ENCODE measurements at regions not wholly inside any gene's neighbourhood (a gene's known extent, or its start where the extent isn't known, plus 50 kb on each side); places are given as distances from the start of the nearest gene placed in this dataset.

DNA sequence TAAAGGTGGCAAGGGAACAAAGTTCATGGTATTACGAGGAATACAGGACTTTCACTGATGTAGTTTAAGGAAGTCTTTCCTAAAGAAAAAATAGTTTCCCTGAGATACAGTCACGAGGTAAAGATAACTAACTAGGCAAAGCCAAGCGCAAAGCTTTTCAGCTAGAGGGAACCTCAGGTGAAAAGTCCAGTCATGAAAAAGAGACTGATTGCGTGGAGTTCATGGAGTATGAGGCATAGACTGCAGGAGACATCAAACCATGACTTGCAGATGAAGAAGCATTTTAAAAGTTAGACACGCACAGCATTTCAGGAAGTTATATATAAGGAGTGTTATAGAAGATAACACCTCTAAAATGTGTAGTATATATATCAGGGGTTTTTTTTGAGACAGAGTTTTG, 205.6 kb upstream of the ZNF184 start:
- Histone ChIP-seq H3K27me3 (ENCODE audit: control insufficient read depth, insufficient read depth, low read length) (no peaks in the 10 kb centered on the region), H3K4me3 (replicated peaks in 1 of 4; ENCODE audit: control extremely low read depth in 1 of 4, insufficient read depth in 1 of 4, low read depth in 3 of 4, low read length in 4 of 4) (no peak overlapping the region), H2AFZ (ENCODE audit: low read length) (no peak overlapping the region), H3K9me3 (ENCODE audit: control insufficient read depth, insufficient read depth, low read depth, low read length) (no peaks in the 10 kb centered on the region), H4K20me1 (ENCODE audit: control insufficient read depth, extremely low read depth, insufficient read depth, low read length) (no peaks in the 10 kb centered on the region), H3K27ac (ENCODE audit: insufficient read depth, low read length) (no peak overlapping the region), H3K4me1 (ENCODE audit: control insufficient read depth, extremely low read depth, insufficient read depth, low read length) (no peaks in the 10 kb centered on the region), H3K9ac (ENCODE audit: insufficient read depth, low read length) (no peak overlapping the region), H3K36me3 (ENCODE audit: control insufficient read depth, insufficient read depth, low read length) (no peaks in the 10 kb centered on the region), H3K79me2 (ENCODE audit: control insufficient read depth, insufficient read depth, low read length) (no peaks in the 10 kb centered on the region), H3K4me2 (ENCODE audit: extremely low read depth, insufficient read depth, low read length) (no peak overlapping the region)
- DNase-seq (ENCODE audit: low read depth in 2 of 2), result no peak
- TF ChIP-seq, protein P1, sequence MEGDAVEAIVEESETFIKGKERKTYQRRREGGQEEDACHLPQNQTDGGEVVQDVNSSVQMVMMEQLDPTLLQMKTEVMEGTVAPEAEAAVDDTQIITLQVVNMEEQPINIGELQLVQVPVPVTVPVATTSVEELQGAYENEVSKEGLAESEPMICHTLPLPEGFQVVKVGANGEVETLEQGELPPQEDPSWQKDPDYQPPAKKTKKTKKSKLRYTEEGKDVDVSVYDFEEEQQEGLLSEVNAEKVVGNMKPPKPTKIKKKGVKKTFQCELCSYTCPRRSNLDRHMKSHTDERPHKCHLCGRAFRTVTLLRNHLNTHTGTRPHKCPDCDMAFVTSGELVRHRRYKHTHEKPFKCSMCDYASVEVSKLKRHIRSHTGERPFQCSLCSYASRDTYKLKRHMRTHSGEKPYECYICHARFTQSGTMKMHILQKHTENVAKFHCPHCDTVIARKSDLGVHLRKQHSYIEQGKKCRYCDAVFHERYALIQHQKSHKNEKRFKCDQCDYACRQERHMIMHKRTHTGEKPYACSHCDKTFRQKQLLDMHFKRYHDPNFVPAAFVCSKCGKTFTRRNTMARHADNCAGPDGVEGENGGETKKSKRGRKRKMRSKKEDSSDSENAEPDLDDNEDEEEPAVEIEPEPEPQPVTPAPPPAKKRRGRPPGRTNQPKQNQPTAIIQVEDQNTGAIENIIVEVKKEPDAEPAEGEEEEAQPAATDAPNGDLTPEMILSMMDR (conservative IDR thresholded peaks at IDR 0.05 in 1 of 2, IDR thresholded peaks at IDR 0.05 in 1 of 2; ENCODE audit: low read depth in 1 of 2, low read length in 2 of 2), result no peak
- no peak for TF ChIP-seq EZH2 (IDR thresholded peaks at IDR 0.05; ENCODE audit: low read length, missing control alignments)

DNA sequence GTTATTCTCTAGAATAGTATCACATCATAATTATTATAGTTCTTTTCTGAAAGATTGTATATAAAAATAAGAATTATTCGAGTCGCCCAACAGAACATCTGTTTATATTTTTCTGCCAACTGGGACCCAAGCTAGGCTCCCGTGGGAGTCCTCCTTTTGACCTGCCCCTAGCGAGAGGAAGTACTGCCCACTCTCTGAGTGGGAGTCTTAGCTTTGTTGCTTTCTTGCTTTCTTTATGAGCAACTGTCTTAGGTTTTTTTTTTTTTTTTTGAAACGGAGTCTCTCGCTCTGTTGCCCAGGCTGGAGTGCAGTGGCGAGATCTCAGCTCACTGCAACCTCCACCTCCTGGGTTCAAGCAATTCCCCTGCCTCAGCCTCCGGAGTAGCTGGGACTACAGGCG, 202.0 kb upstream of the ZNF184 start:
- Histone ChIP-seq H3K36me3 (ENCODE audit: control insufficient read depth, insufficient read depth, low read length) (no peaks in the 10 kb centered on the region), H2AFZ (ENCODE audit: low read length) (no peak overlapping the region), H3K27me3 (ENCODE audit: control insufficient read depth, insufficient read depth, low read length) (no peaks in the 10 kb centered on the region), H3K4me2 (ENCODE audit: extremely low read depth, insufficient read depth, low read length) (no peak overlapping the region), H3K27ac (ENCODE audit: insufficient read depth, low read length) (no peak overlapping the region), H3K9me3 (ENCODE audit: control insufficient read depth, insufficient read depth, low read depth, low read length) (no peaks in the 10 kb centered on the region), H3K4me1 (ENCODE audit: control insufficient read depth, extremely low read depth, insufficient read depth, low read length) (no peaks in the 10 kb centered on the region), H4K20me1 (ENCODE audit: control insufficient read depth, extremely low read depth, insufficient read depth, low read length) (no peaks in the 10 kb centered on the region), H3K4me3 (replicated peaks in 1 of 4; ENCODE audit: control extremely low read depth in 1 of 4, insufficient read depth in 1 of 4, low read depth in 3 of 4, low read length in 4 of 4) (no peak overlapping the region), H3K9ac (ENCODE audit: insufficient read depth, low read length) (no peak overlapping the region), H3K79me2 (ENCODE audit: control insufficient read depth, insufficient read depth, low read length) (no peaks in the 10 kb centered on the region)
- DNase-seq (ENCODE audit: low read depth in 2 of 2), result no peak
- TF ChIP-seq EZH2 (IDR thresholded peaks at IDR 0.05; ENCODE audit: low read length, missing control alignments), result no peak
- TF ChIP-seq, protein P1 (conservative IDR thresholded peaks at IDR 0.05 in 1 of 2, IDR thresholded peaks at IDR 0.05 in 1 of 2; ENCODE audit: low read depth in 1 of 2, low read length in 2 of 2), result no peak

DNA sequence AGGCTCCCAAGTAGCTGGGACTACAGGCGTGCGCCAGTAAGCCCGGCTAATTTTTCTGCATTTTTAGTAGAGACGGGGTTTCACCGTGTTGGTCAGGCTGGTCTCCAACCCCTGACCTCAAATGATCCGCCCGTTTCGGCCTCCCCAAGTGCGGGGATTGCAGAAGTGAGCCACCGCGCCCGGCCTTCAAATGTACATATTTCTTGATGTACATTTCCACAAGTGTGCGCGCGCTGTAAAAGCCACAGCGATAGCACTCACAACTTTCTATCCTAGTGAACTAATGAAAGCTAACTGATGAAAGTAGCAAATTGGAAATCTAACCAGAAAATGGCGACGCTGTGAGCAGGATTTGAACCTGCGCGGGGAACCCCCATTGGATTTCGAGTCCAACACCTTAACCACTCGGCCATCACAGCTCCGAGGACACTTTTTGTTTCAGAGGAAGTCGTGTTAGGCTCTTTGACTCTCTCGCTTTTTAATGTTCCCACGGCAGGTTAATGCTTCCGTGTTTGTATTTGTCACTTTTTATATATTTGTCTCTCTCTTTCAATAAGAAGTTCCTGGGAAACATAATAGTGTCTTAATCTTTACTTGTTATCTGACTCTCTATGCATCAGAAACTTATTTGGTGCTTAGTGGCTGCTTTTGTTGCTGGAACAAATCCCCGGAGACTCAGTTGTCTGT, 199.4 kb upstream of the ZNF184 start:
- Histone ChIP-seq H2AFZ (ENCODE audit: low read length) (no peak overlapping the region), H4K20me1 (ENCODE audit: control insufficient read depth, extremely low read depth, insufficient read depth, low read length) (no peaks in the 10 kb centered on the region), H3K4me3 (replicated peaks in 1 of 4; ENCODE audit: control extremely low read depth in 1 of 4, insufficient read depth in 1 of 4, low read depth in 3 of 4, low read length in 4 of 4) (peak overlapping the region in 2 of 4 experiments; percentile 7 to 24), H3K9ac (ENCODE audit: insufficient read depth, low read length) (no peak overlapping the region), H3K4me1 (ENCODE audit: control insufficient read depth, extremely low read depth, insufficient read depth, low read length) (no peaks in the 10 kb centered on the region), H3K9me3 (ENCODE audit: control insufficient read depth, insufficient read depth, low read depth, low read length) (no peaks in the 10 kb centered on the region), H3K27ac (ENCODE audit: insufficient read depth, low read length) (no peak overlapping the region), H3K4me2 (ENCODE audit: extremely low read depth, insufficient read depth, low read length) (peak overlapping the region; percentile 13), H3K79me2 (ENCODE audit: control insufficient read depth, insufficient read depth, low read length) (no peaks in the 10 kb centered on the region), H3K36me3 (ENCODE audit: control insufficient read depth, insufficient read depth, low read length) (no peaks in the 10 kb centered on the region), H3K27me3 (ENCODE audit: control insufficient read depth, insufficient read depth, low read length) (no peaks in the 10 kb centered on the region)
- TF ChIP-seq EZH2 (IDR thresholded peaks at IDR 0.05; ENCODE audit: low read length, missing control alignments), result no peak
- TF ChIP-seq, protein P1 (conservative IDR thresholded peaks at IDR 0.05 in 1 of 2, IDR thresholded peaks at IDR 0.05 in 1 of 2; ENCODE audit: low read depth in 1 of 2, low read length in 2 of 2), result no peak
- DNase-seq (ENCODE audit: low read depth in 2 of 2), result peak; percentile 59 to 66
